ENCODE measurements at regions not wholly inside any gene's neighbourhood (a gene's known extent, or its start where the extent isn't known, plus 50 kb on each side); places are given as distances from the start of the nearest gene placed in this dataset.

DNA sequence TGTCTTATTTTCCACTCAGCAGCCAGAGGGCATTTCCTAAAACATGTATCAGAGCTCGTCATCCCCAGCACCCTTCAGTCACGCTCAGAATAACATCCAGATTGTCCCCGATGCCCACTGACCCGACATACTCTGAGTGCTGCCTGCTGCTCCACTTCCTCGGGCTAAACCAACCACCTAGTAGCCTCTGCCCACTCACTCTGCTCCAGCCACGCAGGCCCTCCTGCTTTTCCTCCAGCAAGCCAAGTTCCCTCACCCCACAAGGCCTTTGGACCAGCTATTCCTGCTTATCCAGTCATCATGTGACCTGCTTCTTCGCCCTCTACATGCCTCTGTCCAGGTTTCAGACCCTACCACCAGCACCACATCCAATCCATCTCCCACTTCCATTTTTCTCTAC lies 454.2 kb downstream of the CD83 start (continued):
- TF ChIP-seq, protein P1, sequence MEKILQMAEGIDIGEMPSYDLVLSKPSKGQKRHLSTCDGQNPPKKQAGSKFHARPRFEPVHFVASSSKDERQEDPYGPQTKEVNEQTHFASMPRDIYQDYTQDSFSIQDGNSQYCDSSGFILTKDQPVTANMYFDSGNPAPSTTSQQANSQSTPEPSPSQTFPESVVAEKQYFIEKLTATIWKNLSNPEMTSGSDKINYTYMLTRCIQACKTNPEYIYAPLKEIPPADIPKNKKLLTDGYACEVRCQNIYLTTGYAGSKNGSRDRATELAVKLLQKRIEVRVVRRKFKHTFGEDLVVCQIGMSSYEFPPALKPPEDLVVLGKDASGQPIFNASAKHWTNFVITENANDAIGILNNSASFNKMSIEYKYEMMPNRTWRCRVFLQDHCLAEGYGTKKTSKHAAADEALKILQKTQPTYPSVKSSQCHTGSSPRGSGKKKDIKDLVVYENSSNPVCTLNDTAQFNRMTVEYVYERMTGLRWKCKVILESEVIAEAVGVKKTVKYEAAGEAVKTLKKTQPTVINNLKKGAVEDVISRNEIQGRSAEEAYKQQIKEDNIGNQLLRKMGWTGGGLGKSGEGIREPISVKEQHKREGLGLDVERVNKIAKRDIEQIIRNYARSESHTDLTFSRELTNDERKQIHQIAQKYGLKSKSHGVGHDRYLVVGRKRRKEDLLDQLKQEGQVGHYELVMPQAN (conservative IDR thresholded peaks at IDR 0.05) = no peak
- TF ChIP-seq FOS (IDR thresholded peaks at IDR 0.05; ENCODE audit: borderline replicate concordance, extremely low read depth, insufficient read length) (no peak), YY1 (IDR thresholded peaks at IDR 0.05; ENCODE audit: low read depth, low read length) (no peak), WRNIP1 (IDR thresholded peaks at IDR 0.05; ENCODE audit: borderline replicate concordance, low read depth, low read length) (no peak)
- TF ChIP-seq, protein P2, sequence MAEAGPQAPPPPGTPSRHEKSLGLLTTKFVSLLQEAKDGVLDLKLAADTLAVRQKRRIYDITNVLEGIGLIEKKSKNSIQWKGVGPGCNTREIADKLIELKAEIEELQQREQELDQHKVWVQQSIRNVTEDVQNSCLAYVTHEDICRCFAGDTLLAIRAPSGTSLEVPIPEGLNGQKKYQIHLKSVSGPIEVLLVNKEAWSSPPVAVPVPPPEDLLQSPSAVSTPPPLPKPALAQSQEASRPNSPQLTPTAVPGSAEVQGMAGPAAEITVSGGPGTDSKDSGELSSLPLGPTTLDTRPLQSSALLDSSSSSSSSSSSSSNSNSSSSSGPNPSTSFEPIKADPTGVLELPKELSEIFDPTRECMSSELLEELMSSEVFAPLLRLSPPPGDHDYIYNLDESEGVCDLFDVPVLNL (IDR thresholded peaks at IDR 0.05; ENCODE audit: low read depth, low read length) = no peak

DNA sequence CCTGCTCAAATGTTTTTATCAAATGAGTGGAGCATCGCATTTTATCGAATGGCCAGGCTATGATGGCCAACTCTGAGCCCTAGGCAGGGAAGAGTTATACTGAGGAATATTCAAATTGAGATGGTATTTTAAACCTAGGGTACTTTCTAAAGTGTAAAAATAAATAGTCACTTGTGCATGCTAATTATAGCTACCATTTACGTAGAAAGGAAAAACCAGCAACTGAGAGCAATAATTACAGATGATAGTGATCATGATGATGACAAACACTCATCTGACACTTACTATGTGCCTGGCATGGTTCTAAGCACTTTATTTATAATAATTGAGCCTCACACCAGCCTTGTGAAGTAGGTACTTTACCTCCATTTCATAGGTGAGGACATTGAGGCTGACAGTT lies 455.7 kb downstream of the CD83 start:
- intact Hi-C loops (cut with micrococcal nuclease; ENCODE audit: unreplicated experiment) = no loop called here
- Histone ChIP-seq H3K27ac (ENCODE audit: control insufficient read depth, insufficient read depth) (no peak overlapping the region), H3K9ac (ENCODE audit: control insufficient read depth, insufficient read depth, low read length) (no peak overlapping the region), H3K36me3 (ENCODE audit: control insufficient read depth in 2 of 2, insufficient read depth in 2 of 2, low read length in 1 of 2) (no peaks in the 10 kb centered on the region), H3K79me2 (ENCODE audit: control insufficient read depth, insufficient read depth, low read length) (no peaks in the 10 kb centered on the region), H3K4me3 (no peak overlapping the region), H3K4me1 (ENCODE audit: control insufficient read depth, insufficient read depth, low read length) (no peaks in the 10 kb centered on the region), H3K4me2 (ENCODE audit: control insufficient read depth, insufficient read depth) (no peak overlapping the region), H3K9me3 (replicated peaks; ENCODE audit: control insufficient read depth, insufficient read depth, low read length) (no peaks in the 10 kb centered on the region; the same call in 2 of the 3 replicates), H3K27me3 (replicated peaks in 1 of 2; ENCODE audit: control insufficient read depth in 2 of 2, insufficient read depth in 2 of 2, low read length in 1 of 2) (no peaks in the 10 kb centered on the region; a peak in 2 of 4 replicates), H4K20me1 (ENCODE audit: control insufficient read depth, insufficient read depth) (no peaks in the 10 kb centered on the region), H2AFZ (ENCODE audit: control insufficient read depth, low read depth, low read length) (no peak overlapping the region)
- CTCF ChIA-PET = no interaction called here
- WGBS (ENCODE audit: insufficient coverage, insufficient replicate concordance, low lambda C conversion rate, missing lambda C conversion rate) = 30% methylated on average over 3 of the region's 3 CpGs
- SMC1A ChIA-PET (ENCODE audit: uncharacterized antibody, unreplicated experiment) = interaction anchor here (1.3 kb wide), 1 partner anchor 13 kb away, joined by 3 read pairs; no protein-coding TSS in a partner anchor
- ATAC-seq (no peak), FAIRE-seq (no peak), DNase-seq (ENCODE audit: low read depth, low spot score) (no peak)
- POLR2A ChIA-PET = no interaction called here
- no TSS peak for BruUV-seq (replicated peaks)
- in situ Hi-C loops (cut with MboI) = no loop called here
- RAD21 ChIA-PET (ENCODE audit: unreplicated experiment) = no interaction called here
- no peak for TF ChIP-seq ATF7 (IDR thresholded peaks at IDR 0.05; ENCODE audit: low read depth)
- TF ChIP-seq, protein P3, sequence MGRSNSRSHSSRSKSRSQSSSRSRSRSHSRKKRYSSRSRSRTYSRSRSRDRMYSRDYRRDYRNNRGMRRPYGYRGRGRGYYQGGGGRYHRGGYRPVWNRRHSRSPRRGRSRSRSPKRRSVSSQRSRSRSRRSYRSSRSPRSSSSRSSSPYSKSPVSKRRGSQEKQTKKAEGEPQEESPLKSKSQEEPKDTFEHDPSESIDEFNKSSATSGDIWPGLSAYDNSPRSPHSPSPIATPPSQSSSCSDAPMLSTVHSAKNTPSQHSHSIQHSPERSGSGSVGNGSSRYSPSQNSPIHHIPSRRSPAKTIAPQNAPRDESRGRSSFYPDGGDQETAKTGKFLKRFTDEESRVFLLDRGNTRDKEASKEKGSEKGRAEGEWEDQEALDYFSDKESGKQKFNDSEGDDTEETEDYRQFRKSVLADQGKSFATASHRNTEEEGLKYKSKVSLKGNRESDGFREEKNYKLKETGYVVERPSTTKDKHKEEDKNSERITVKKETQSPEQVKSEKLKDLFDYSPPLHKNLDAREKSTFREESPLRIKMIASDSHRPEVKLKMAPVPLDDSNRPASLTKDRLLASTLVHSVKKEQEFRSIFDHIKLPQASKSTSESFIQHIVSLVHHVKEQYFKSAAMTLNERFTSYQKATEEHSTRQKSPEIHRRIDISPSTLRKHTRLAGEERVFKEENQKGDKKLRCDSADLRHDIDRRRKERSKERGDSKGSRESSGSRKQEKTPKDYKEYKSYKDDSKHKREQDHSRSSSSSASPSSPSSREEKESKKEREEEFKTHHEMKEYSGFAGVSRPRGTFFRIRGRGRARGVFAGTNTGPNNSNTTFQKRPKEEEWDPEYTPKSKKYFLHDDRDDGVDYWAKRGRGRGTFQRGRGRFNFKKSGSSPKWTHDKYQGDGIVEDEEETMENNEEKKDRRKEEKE (IDR thresholded peaks at IDR 0.05) = no peak
- no peak for TF ChIP-seq CBX5 (IDR thresholded peaks at IDR 0.05; ENCODE audit: low read depth)
- TF ChIP-seq RAD21 (IDR thresholded peaks at IDR 0.05; ENCODE audit: insufficient read depth, low read depth, low read length) = no peak
- no peak for TF ChIP-seq ETV6 (conservative IDR thresholded peaks at IDR 0.05 in 1 of 2, IDR thresholded peaks at IDR 0.05 in 1 of 2; ENCODE audit: borderline replicate concordance in 1 of 2, low read depth in 1 of 2)
- TF ChIP-seq HDGF (IDR thresholded peaks at IDR 0.05) = no peak
- TF ChIP-seq, protein P4, sequence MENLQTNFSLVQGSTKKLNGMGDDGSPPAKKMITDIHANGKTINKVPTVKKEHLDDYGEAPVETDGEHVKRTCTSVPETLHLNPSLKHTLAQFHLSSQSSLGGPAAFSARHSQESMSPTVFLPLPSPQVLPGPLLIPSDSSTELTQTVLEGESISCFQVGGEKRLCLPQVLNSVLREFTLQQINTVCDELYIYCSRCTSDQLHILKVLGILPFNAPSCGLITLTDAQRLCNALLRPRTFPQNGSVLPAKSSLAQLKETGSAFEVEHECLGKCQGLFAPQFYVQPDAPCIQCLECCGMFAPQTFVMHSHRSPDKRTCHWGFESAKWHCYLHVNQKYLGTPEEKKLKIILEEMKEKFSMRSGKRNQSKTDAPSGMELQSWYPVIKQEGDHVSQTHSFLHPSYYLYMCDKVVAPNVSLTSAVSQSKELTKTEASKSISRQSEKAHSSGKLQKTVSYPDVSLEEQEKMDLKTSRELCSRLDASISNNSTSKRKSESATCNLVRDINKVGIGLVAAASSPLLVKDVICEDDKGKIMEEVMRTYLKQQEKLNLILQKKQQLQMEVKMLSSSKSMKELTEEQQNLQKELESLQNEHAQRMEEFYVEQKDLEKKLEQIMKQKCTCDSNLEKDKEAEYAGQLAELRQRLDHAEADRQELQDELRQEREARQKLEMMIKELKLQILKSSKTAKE (IDR thresholded peaks at IDR 0.05; ENCODE audit: low read depth, poor library complexity, severe bottlenecking) = no peak
- no peak for TF ChIP-seq KLF5 (IDR thresholded peaks at IDR 0.05; ENCODE audit: partially characterized antibody)
- no peak for TF ChIP-seq ZNF622 (IDR thresholded peaks at IDR 0.05)
- TF ChIP-seq CHD1 (IDR thresholded peaks at IDR 0.05; ENCODE audit: low read depth, low read length) = no peak
- no peak for TF ChIP-seq NFYA (IDR thresholded peaks at IDR 0.05; ENCODE audit: borderline replicate concordance, low read depth, low read length)

Measured in GM12878 (cell line).